CD4-positive, alpha-beta T cell treated with Interleukin-15 for 4 hours (primary cell): ENCODE measurements at regions not wholly inside any gene's neighbourhood (a gene's known extent, or its start where the extent isn't known, plus 50 kb on each side); places are given as distances from the start of the nearest gene placed in this dataset.
"Not testable (repeated sequence)": the region's sequence is repeated elsewhere in the genome, so short reads cannot be mapped to it uniquely, and the experiment has no call there.

Experiments used
- DNase-seq: peaks from one replicate; pipeline ENCODE4 v3.0.0-alpha.2; 2020; ENCODE audit warnings: low spot score

- no peak for DNase-seq
Observed at GRCh38 chr15:36177590-36178302, 401.7 kb upstream of the CDIN1 start.

- DNase-seq = no peak
Observed at GRCh38 chr15:36178303-36178633, 401.2 kb upstream of the CDIN1 start.

GRCh38 chr15:36183201-36183600 lies 396.2 kb upstream of the CDIN1 start:
- no peak for DNase-seq

GRCh38 chr15:36185438-36185837 lies 394.0 kb upstream of the CDIN1 start:
- no peak for DNase-seq

GRCh38 chr15:36185845-36186244 lies 393.6 kb upstream of the CDIN1 start:
- no peak for DNase-seq

GRCh38 chr15:36186376-36186775 lies 393.1 kb upstream of the CDIN1 start:
- DNase-seq = no peak

- no peak for DNase-seq
Observed at GRCh38 chr15:36191459-36191858, 388.0 kb upstream of the CDIN1 start.

- not testable (repeated sequence) for DNase-seq
Observed at GRCh38 chr15:36195361-36196007, 383.9 kb upstream of the CDIN1 start.

- DNase-seq = no peak
Observed at GRCh38 chr15:36208868-36209582, 370.4 kb upstream of the CDIN1 start.

GRCh38 chr15:36210426-36210825 lies 369.0 kb upstream of the CDIN1 start:
- no peak for DNase-seq

- DNase-seq = no peak
Observed at GRCh38 chr15:36218322-36218721, 361.1 kb upstream of the CDIN1 start.

- no peak for DNase-seq
Observed at GRCh38 chr15:36218991-36219390, 360.4 kb upstream of the CDIN1 start.

- DNase-seq = no peak
Observed at GRCh38 chr15:36221992-36222391, 357.4 kb upstream of the CDIN1 start.

- DNase-seq = no peak
Observed at GRCh38 chr15:36230776-36231175, 348.6 kb upstream of the CDIN1 start.

GRCh38 chr15:36232491-36232890 lies 346.9 kb upstream of the CDIN1 start:
- DNase-seq = no peak

GRCh38 chr15:36234743-36235142 lies 344.7 kb upstream of the CDIN1 start:
- DNase-seq = no peak

GRCh38 chr15:36235173-36235572 lies 344.3 kb upstream of the CDIN1 start:
- no peak for DNase-seq

- no peak for DNase-seq
Observed at GRCh38 chr15:36239509-36239908, 339.9 kb upstream of the CDIN1 start.

GRCh38 chr15:36251450-36251849 lies 328.0 kb upstream of the CDIN1 start:
- no peak for DNase-seq

- no peak for DNase-seq
Observed at GRCh38 chr15:36252146-36252711, 327.2 kb upstream of the CDIN1 start.

- no peak for DNase-seq
Observed at GRCh38 chr15:36254426-36254825, 325.0 kb upstream of the CDIN1 start.

GRCh38 chr15:36256404-36256807 lies 323.0 kb upstream of the CDIN1 start:
- DNase-seq = no peak

- no peak for DNase-seq
Observed at GRCh38 chr15:36263666-36264065, 315.8 kb upstream of the CDIN1 start.
